ENCODE measurements at regions not wholly inside any gene's neighbourhood (a gene's known extent, or its start where the extent isn't known, plus 50 kb on each side); places are given as distances from the start of the nearest gene placed in this dataset.

- no peak for DNase-seq
- intact Hi-C loops (cut with micrococcal nuclease) = no loop called here
- ChIA-PET CTCF (no interaction called here), POLR2A (no interaction called here)
- no peaks in the 10 kb centered on the region for H4K20me1 ChIP-seq (ENCODE audit: control insufficient read depth, insufficient read depth, low read length, poor library complexity, severe bottlenecking)
- no peak overlapping the region for H2AFZ ChIP-seq (ENCODE audit: insufficient read depth, low read depth, low read length, poor library complexity, severe bottlenecking)
- H3K4me3 ChIP-seq (ENCODE audit: control extremely low read depth in 1 of 5, extremely low read depth in 1 of 5, insufficient read depth in 1 of 5, low read depth in 2 of 5, low read length in 4 of 5) = no peak overlapping the region
- ATAC-seq (ENCODE audit: low read depth) = no peak
- no peak overlapping the region for H3K9ac ChIP-seq (ENCODE audit: low read length)
- no peaks in the 10 kb centered on the region for H3K36me3 ChIP-seq (replicated peaks in 1 of 2; ENCODE audit: control extremely low read depth in 1 of 2, control insufficient read depth in 1 of 2, extremely low read depth in 1 of 2, insufficient read depth in 2 of 2, low read length in 1 of 2)
- no peak overlapping the region for H3K4me3 Mint-ChIP-seq
- no peak overlapping the region for H3K27ac ChIP-seq (ENCODE audit: low read length in 2 of 2)
- no peak overlapping the region for H3K4me2 ChIP-seq (replicated peaks; ENCODE audit: low read depth, low read length, poor library complexity, severe bottlenecking)
- H3K9me3 Mint-ChIP-seq (ENCODE audit: insufficient read depth) = peaks cover 9% of the 10 kb centered on the region
- peaks cover 0 to 22% (median 2%) of the 10 kb centered on the region in 3 donors for H3K9me3 ChIP-seq (ENCODE audit: control extremely low read depth in 1 of 3, control insufficient read depth in 2 of 3, insufficient read depth in 1 of 3, low read length in 2 of 3)
- 96% methylated on average over 23 of the region's 28 CpGs for WGBS (ENCODE audit: insufficient coverage)
- no peak overlapping the region for H3K27ac Mint-ChIP-seq
- no peaks in the 10 kb centered on the region for H3K79me2 ChIP-seq (ENCODE audit: control insufficient read depth, insufficient read depth, low read length)
- H3K27me3 Mint-ChIP-seq = peaks cover 11% of the 10 kb centered on the region
- H3K27me3 ChIP-seq (replicated peaks in 1 of 4; ENCODE audit: control extremely low read depth in 1 of 4, control insufficient read depth in 3 of 4, insufficient read depth in 4 of 4, low read length in 3 of 4) = peaks cover 0 to 4% (median 0%) of the 10 kb centered on the region in 4 experiments
- no peaks in the 10 kb centered on the region for H3K4me1 ChIP-seq (ENCODE audit: control insufficient read depth in 2 of 2, insufficient read depth in 2 of 2, low read length in 2 of 2)
- TF ChIP-seq CTCF (IDR thresholded peaks at IDR 0.05) (no peak), EZH2 (IDR thresholded peaks at IDR 0.05; ENCODE audit: borderline replicate concordance, insufficient read depth, low read depth, low read length, poor library complexity, severe bottlenecking) (no peak)
- no peaks in the 10 kb centered on the region for H3K4me1 Mint-ChIP-seq
These were observed 172.9 kb upstream of the SLC30A5 start for GRCh38 chr5:68920888-68921287.

- Histone ChIP-seq H3K36me3 (replicated peaks in 1 of 2; ENCODE audit: control extremely low read depth in 1 of 2, control insufficient read depth in 1 of 2, extremely low read depth in 1 of 2, insufficient read depth in 2 of 2, low read length in 1 of 2) (no peaks in the 10 kb centered on the region), H3K4me1 (ENCODE audit: control insufficient read depth in 2 of 2, insufficient read depth in 2 of 2, low read length in 2 of 2) (no peaks in the 10 kb centered on the region), H3K27ac (ENCODE audit: low read length in 2 of 2) (no peak overlapping the region), H3K79me2 (ENCODE audit: control insufficient read depth, insufficient read depth, low read length) (no peaks in the 10 kb centered on the region), H3K9ac (ENCODE audit: low read length) (no peak overlapping the region), H2AFZ (ENCODE audit: insufficient read depth, low read depth, low read length, poor library complexity, severe bottlenecking) (no peak overlapping the region), H3K4me2 (replicated peaks; ENCODE audit: low read depth, low read length, poor library complexity, severe bottlenecking) (no peak overlapping the region), H3K27me3 (replicated peaks in 1 of 4; ENCODE audit: control extremely low read depth in 1 of 4, control insufficient read depth in 3 of 4, insufficient read depth in 4 of 4, low read length in 3 of 4) (no peaks in the 10 kb centered on the region), H4K20me1 (ENCODE audit: control insufficient read depth, insufficient read depth, low read length, poor library complexity, severe bottlenecking) (no peaks in the 10 kb centered on the region), H3K4me3 (ENCODE audit: control extremely low read depth in 1 of 5, extremely low read depth in 1 of 5, insufficient read depth in 1 of 5, low read depth in 2 of 5, low read length in 4 of 5) (no peak overlapping the region), H3K9me3 (ENCODE audit: control extremely low read depth in 1 of 3, control insufficient read depth in 2 of 3, insufficient read depth in 1 of 3, low read length in 2 of 3) (peaks cover 0 to 16% (median 2%) of the 10 kb centered on the region in 3 donors)
- H3K27ac Mint-ChIP-seq = no peak overlapping the region
- H3K27me3 Mint-ChIP-seq = peaks cover 7% of the 10 kb centered on the region
- ChIA-PET CTCF (no interaction called here), POLR2A (no interaction called here)
- 32% methylated on average over 2 of the region's 3 CpGs for WGBS (ENCODE audit: insufficient coverage)
- H3K9me3 Mint-ChIP-seq (ENCODE audit: insufficient read depth) = peaks cover 9% of the 10 kb centered on the region
- ATAC-seq (ENCODE audit: low read depth) (no peak), DNase-seq (no peak)
- no peak for TF ChIP-seq EZH2 (IDR thresholded peaks at IDR 0.05; ENCODE audit: borderline replicate concordance, insufficient read depth, low read depth, low read length, poor library complexity, severe bottlenecking)
- no peak for TF ChIP-seq CTCF (IDR thresholded peaks at IDR 0.05)
- no peaks in the 10 kb centered on the region for H3K4me1 Mint-ChIP-seq
- H3K4me3 Mint-ChIP-seq = no peak overlapping the region
- intact Hi-C loops (cut with micrococcal nuclease) = no loop called here
These were observed 171.4 kb upstream of the SLC30A5 start for GRCh38 chr5:68922172-68922987.
